K562 (cell line): ENCODE measurements at regions not wholly inside any gene's neighbourhood (a gene's known extent, or its start where the extent isn't known, plus 50 kb on each side); places are given as distances from the start of the nearest gene placed in this dataset.

Experiments used
- ATAC-seq: fragments of 200-7000 bp; cut with Tn5 transposase; 3 replicates; pipeline ENCODE4 v1.9.1; 2020; ENCODE audit warnings: moderate library complexity
- BruUV-seq: library from RNA; stranded (reverse); fragments of 400-500 nt; replicated peaks from 2 replicates; lab custom pipeline; 2021; lab: Mats Ljungman, UMichigan
- CTCF ChIA-PET: fragments of 300-600 bp; formaldehyde crosslinking; extraction: SDS; loops from one replicate; lab custom pipeline; 2021; ENCODE audit warnings: low intra/inter-chr PET ratio; lab: Yijun Ruan, JAX
- POLR2A ChIA-PET: fragments of 300-600, 350-650 bp; sonication (Branson Sonifier 250); formaldehyde crosslinking; extraction: SDS; loops from one replicate; lab custom pipeline; 2021; ENCODE audit warnings: antibody characterized with exemption, inconsistent platforms; lab: Yijun Ruan, JAX
- DNase-seq, 4 experiments: peaks; one replicate each; pipeline versions ENCODE4 v3.0.0 to v3.0.0-alpha.2; 2011 to 2018; ENCODE audit warnings: low spot score in 3 of 4, mixed read lengths in 3 of 4; ENCODE audit errors: extremely low read depth in 1 of 4
- FAIRE-seq: peaks from 2 replicates; lab custom pipeline; 2011; peaks lifted over from hg19 to GRCh38; lab: Jason Lieb, UNC
- H2AFZ ChIP-seq: 2 replicates; pipeline ENCODE4 v1.6.0; 2011; ENCODE audit warnings: low read depth, low read length, control low read depth, inconsistent platforms
- H3K27ac ChIP-seq: fragments of 200-600 bp; 3 replicates; pipeline ENCODE4 v1.8.0; 2011; ENCODE audit warnings: low read depth, mild to moderate bottlenecking, control low read depth, inconsistent platforms, low read length, moderate library complexity, mixed read lengths; ENCODE audit errors: extremely low read depth
- H3K27me3 ChIP-seq, 2 experiments: fragments of 300-600 bp in 1 of 2; 2 replicates in 1 of 2; 3 replicates in 1 of 2; pipeline versions ENCODE4 v1.6.0 to v1.8.0; 2011; ENCODE audit warnings: inconsistent platforms in 2 of 2, low read length in 2 of 2, mild to moderate bottlenecking in 1 of 2, mixed read lengths in 1 of 2, moderate library complexity in 1 of 2; ENCODE audit not compliant: control insufficient read depth in 2 of 2, insufficient read depth in 2 of 2
- H3K36me3 ChIP-seq: fragments of 300-600 bp; 3 replicates; pipeline ENCODE4 v1.8.0; 2011; ENCODE audit warnings: mild to moderate bottlenecking, low read length, inconsistent platforms; ENCODE audit not compliant: control insufficient read depth, insufficient read depth
- H3K4me1 ChIP-seq, 2 experiments: fragments of 200-600 bp in 1 of 2; replicated peaks in 1 of 2; 2 replicates in 1 of 2; 3 replicates in 1 of 2; pipeline versions ENCODE4 v1.5.1 to v1.8.0; 2011; ENCODE audit warnings: inconsistent platforms in 2 of 2, low read length in 2 of 2, mild to moderate bottlenecking in 1 of 2, mixed read lengths in 1 of 2, moderate library complexity in 1 of 2; ENCODE audit not compliant: control insufficient read depth in 2 of 2, insufficient read depth in 2 of 2
- H3K4me2 ChIP-seq: 2 replicates; pipeline ENCODE4 v1.6.1; 2011; ENCODE audit warnings: low read length, control low read depth, inconsistent platforms, mixed read lengths; ENCODE audit not compliant: insufficient read depth
- H3K4me3 ChIP-seq: fragments of 200-600 bp; sonication (generic), shearing (Covaris generic); 2 replicates; pipeline ENCODE4 v1.5.1; 2016; ENCODE audit warnings: control low read depth, inconsistent platforms
- H3K79me2 ChIP-seq: fragments of 200-600 bp; 3 replicates; pipeline ENCODE4 v1.8.0; 2011; ENCODE audit warnings: low read length, inconsistent platforms; ENCODE audit not compliant: control insufficient read depth, insufficient read depth
- H3K9ac ChIP-seq, 2 experiments: 2 replicates each; pipeline versions ENCODE4 v1.6.0 to v1.6.1; 2011; ENCODE audit warnings: low read depth in 2 of 2, low read length in 2 of 2, control low read depth in 1 of 2, inconsistent platforms in 1 of 2, mild to moderate bottlenecking in 1 of 2, mixed read lengths in 1 of 2; ENCODE audit not compliant: insufficient read depth in 1 of 2
- H3K9me1 ChIP-seq: one replicate; pipeline ENCODE4 v1.6.0; 2011; ENCODE audit warnings: inconsistent platforms, mild to moderate bottlenecking, low read length, moderate library complexity; ENCODE audit not compliant: control insufficient read depth, insufficient read depth
- H3K9me3 ChIP-seq: replicated peaks from 2 replicates; pipeline ENCODE4 v1.5.1; 2011; ENCODE audit warnings: low read depth, low read length, inconsistent platforms; ENCODE audit not compliant: control insufficient read depth, insufficient read depth
- H4K20me1 ChIP-seq: replicated peaks from 2 replicates; pipeline ENCODE4 v1.6.1; 2011; ENCODE audit warnings: low read length, inconsistent platforms, mixed read lengths; ENCODE audit not compliant: control insufficient read depth, insufficient read depth
- ARHGAP35 ChIP-seq: fragments of 450-650 bp; IDR thresholded peaks from 2 replicates; pipeline ENCODE4 v1.6.1; 2018; ENCODE audit not compliant: partially characterized antibody
- PHB2 ChIP-seq: fragments of 450-650 bp; IDR thresholded peaks from 2 replicates; pipeline ENCODE4 v1.6.1; 2017; ENCODE audit warnings: low read depth
- RREB1 ChIP-seq: fragments of 250-450 bp; sonication (Bioruptor Pico); IDR thresholded peaks from 2 replicates; pipeline ENCODE4 v1.4.0; 2020
- WGBS: fragments of 100-300 bp; shearing (Covaris generic); methylation state at CpG from one replicate; pipeline ENCODE4 v1.1.6; 2016; ENCODE audit warnings: low coverage, mixed read lengths; ENCODE audit not compliant: insufficient coverage; ENCODE audit errors: missing lambda C conversion rate; 5-methylcytosine and 5-hydroxymethylcytosine counted together
- in situ Hi-C: fragments of 300-500 bp; cut with MboI; formaldehyde crosslinking; loops from 4 replicates; pipeline ENCODE4 v1.15.0; 2018; ENCODE audit warnings: inconsistent platforms, mixed read lengths
- intact Hi-C: fragments of 100-400 bp; cut with micrococcal nuclease; formaldehyde crosslinking; loops from 2 replicates; pipeline ENCODE4 v1.14.2; 2022

GRCh38 chr4:156557920-156558319, 413.7 kb downstream of the PDGFC start (continued):
- TF ChIP-seq RREB1 (CRISPR knock-in tag) = no peak

- 0% methylated on average over 1 of the region's 1 CpG for WGBS
- DNase-seq (no peak), ATAC-seq (no peak), FAIRE-seq (no peak)
- Histone ChIP-seq H3K9ac (no peak overlapping the region), H3K79me2 (no peaks in the 10 kb centered on the region), H3K36me3 (no peaks in the 10 kb centered on the region), H3K27me3 (no peaks in the 10 kb centered on the region), H3K27ac (no peak overlapping the region), H3K4me1 (no peaks in the 10 kb centered on the region), H3K4me2 (no peak overlapping the region), H3K9me3 (no peaks in the 10 kb centered on the region; the same call in 1 of the 2 replicates), H3K9me1 (no peaks in the 10 kb centered on the region), H3K4me3 (no peak overlapping the region), H4K20me1 (no peaks in the 10 kb centered on the region), H2AFZ (no peak overlapping the region)
- ChIA-PET POLR2A (no interaction called here), CTCF (no interaction called here)
- in situ Hi-C loops = no loop called here
- intact Hi-C loops = no loop called here
- TF ChIP-seq PHB2 (no peak), ARHGAP35 (no peak)
- BruUV-seq = no TSS peak
Observed at GRCh38 chr4:156556336-156556735, 415.3 kb downstream of the PDGFC start.
